ENCODE measurements at regions not wholly inside any gene's neighbourhood (a gene's known extent, or its start where the extent isn't known, plus 50 kb on each side); places are given as distances from the start of the nearest gene placed in this dataset.
"Not testable (repeated sequence)": the region's sequence is repeated elsewhere in the genome, so short reads cannot be mapped to it uniquely, and the experiment has no call there.

GRCh38 chr3:163707659-163708058, 1370.6 kb downstream of the SI start:
- H4K5ac ChIP-seq (ENCODE audit: low read length) = no peak overlapping the region
- H3K79me2 ChIP-seq (ENCODE audit: control insufficient read depth, insufficient read depth, low read length) = no peaks in the 10 kb centered on the region
- H3K18ac ChIP-seq (ENCODE audit: low read length) = no peak overlapping the region
- no peak overlapping the region for H2AK5ac ChIP-seq (ENCODE audit: low read length)
- H3K56ac ChIP-seq (ENCODE audit: low read length) = no peak overlapping the region
- H3K4me2 ChIP-seq (ENCODE audit: low read length) = no peak overlapping the region
- no peak for DNase-seq
- no peak overlapping the region for H2BK15ac ChIP-seq (replicated peaks; ENCODE audit: low read depth)
- H4K8ac ChIP-seq (ENCODE audit: low read depth, low read length) = no peak overlapping the region
- no peak overlapping the region for H3K4ac ChIP-seq (ENCODE audit: low read depth, low read length)
- H3K23ac ChIP-seq (ENCODE audit: low read length) = no peak overlapping the region
- H3K36me3 ChIP-seq (ENCODE audit: control insufficient read depth, insufficient read depth, low read length) = no peaks in the 10 kb centered on the region
- no peaks in the 10 kb centered on the region for H3K4me1 ChIP-seq (ENCODE audit: control insufficient read depth, low read depth, low read length)
- H3K27me3 ChIP-seq (ENCODE audit: insufficient read depth, low read length, poor library complexity) = no peaks in the 10 kb centered on the region
- H2BK120ac ChIP-seq (ENCODE audit: low read depth, low read length) = no peak overlapping the region
- no peak overlapping the region for H2BK5ac ChIP-seq (ENCODE audit: low read length)
- no peak overlapping the region for H3K27ac ChIP-seq (ENCODE audit: low read depth, low read length)
- H3K9ac ChIP-seq (ENCODE audit: low read length) = no peak overlapping the region
- H3K79me1 ChIP-seq (ENCODE audit: low read length) = no peaks in the 10 kb centered on the region
- no peak overlapping the region for H3K4me3 ChIP-seq (ENCODE audit: low read length)

- not testable (repeated sequence) for H3K18ac ChIP-seq (ENCODE audit: low read length); DNase-seq; H3K23ac ChIP-seq (ENCODE audit: low read length); H4K5ac ChIP-seq (ENCODE audit: low read length); H3K27me3 ChIP-seq (ENCODE audit: insufficient read depth, low read length, poor library complexity); H2BK120ac ChIP-seq (ENCODE audit: low read depth, low read length); H3K27ac ChIP-seq (ENCODE audit: low read depth, low read length); H3K56ac ChIP-seq (ENCODE audit: low read length); H3K4me3 ChIP-seq (ENCODE audit: low read length); H3K4ac ChIP-seq (ENCODE audit: low read depth, low read length); H3K4me2 ChIP-seq (ENCODE audit: low read length); H3K9ac ChIP-seq (ENCODE audit: low read length); H3K36me3 ChIP-seq (ENCODE audit: control insufficient read depth, insufficient read depth, low read length); H2BK5ac ChIP-seq (ENCODE audit: low read length); H3K79me2 ChIP-seq (ENCODE audit: control insufficient read depth, insufficient read depth, low read length); H2AK5ac ChIP-seq (ENCODE audit: low read length); H3K4me1 ChIP-seq (ENCODE audit: control insufficient read depth, low read depth, low read length); H2BK15ac ChIP-seq (replicated peaks; ENCODE audit: low read depth); H3K79me1 ChIP-seq (ENCODE audit: low read length); H4K8ac ChIP-seq (ENCODE audit: low read depth, low read length)
- WGBS (ENCODE audit: extremely low coverage, insufficient coverage, low lambda C conversion rate) = no CpG with 5 or more reads among the region's 5 CpGs
These were observed 1380.1 kb downstream of the SI start for GRCh38 chr3:163698221-163698620.

- H3K4me2 ChIP-seq (ENCODE audit: low read length) = no peak overlapping the region
- H3K36me3 ChIP-seq (ENCODE audit: control insufficient read depth, insufficient read depth, low read length) = no peaks in the 10 kb centered on the region
- H3K23ac ChIP-seq (ENCODE audit: low read length) = no peak overlapping the region
- WGBS (ENCODE audit: extremely low coverage, insufficient coverage, low lambda C conversion rate) = no CpG with 5 or more reads among the region's 1 CpG
- no peak overlapping the region for H4K8ac ChIP-seq (ENCODE audit: low read depth, low read length)
- no peaks in the 10 kb centered on the region for H3K4me1 ChIP-seq (ENCODE audit: control insufficient read depth, low read depth, low read length)
- no peak for DNase-seq
- H2BK5ac ChIP-seq (ENCODE audit: low read length) = no peak overlapping the region
- no peak overlapping the region for H3K4me3 ChIP-seq (ENCODE audit: low read length)
- no peak overlapping the region for H2AK5ac ChIP-seq (ENCODE audit: low read length)
- no peak overlapping the region for H3K9ac ChIP-seq (ENCODE audit: low read length)
- no peak overlapping the region for H3K56ac ChIP-seq (ENCODE audit: low read length)
- H3K18ac ChIP-seq (ENCODE audit: low read length) = no peak overlapping the region
- H3K79me2 ChIP-seq (ENCODE audit: control insufficient read depth, insufficient read depth, low read length) = no peaks in the 10 kb centered on the region
- no peaks in the 10 kb centered on the region for H3K79me1 ChIP-seq (ENCODE audit: low read length)
- no peak overlapping the region for H4K5ac ChIP-seq (ENCODE audit: low read length)
- H3K27ac ChIP-seq (ENCODE audit: low read depth, low read length) = no peak overlapping the region
- no peaks in the 10 kb centered on the region for H3K27me3 ChIP-seq (ENCODE audit: insufficient read depth, low read length, poor library complexity)
- no peak overlapping the region for H2BK15ac ChIP-seq (replicated peaks; ENCODE audit: low read depth)
- no peak overlapping the region for H3K4ac ChIP-seq (ENCODE audit: low read depth, low read length)
- H2BK120ac ChIP-seq (ENCODE audit: low read depth, low read length) = no peak overlapping the region
These were observed 1385.8 kb downstream of the SI start for GRCh38 chr3:163692494-163692893.

- no CpG with 5 or more reads among the region's 2 CpGs for WGBS (ENCODE audit: extremely low coverage, insufficient coverage, low lambda C conversion rate)
- H2BK120ac ChIP-seq (ENCODE audit: low read depth, low read length) = no peak overlapping the region
These were observed 1393.6 kb downstream of the SI start for GRCh38 chr3:163684651-163685050.

GRCh38 chr3:163672954-163673353, 1405.3 kb downstream of the SI start:
- H3K4ac ChIP-seq (ENCODE audit: low read depth, low read length) = no peak overlapping the region
- H3K79me2 ChIP-seq (ENCODE audit: control insufficient read depth, insufficient read depth, low read length) = no peaks in the 10 kb centered on the region
- H3K4me3 ChIP-seq (ENCODE audit: low read length) = no peak overlapping the region
- no peaks in the 10 kb centered on the region for H3K27me3 ChIP-seq (ENCODE audit: insufficient read depth, low read length, poor library complexity)
- H2AK5ac ChIP-seq (ENCODE audit: low read length) = no peak overlapping the region
- H2BK120ac ChIP-seq (ENCODE audit: low read depth, low read length) = no peak overlapping the region
- no peak overlapping the region for H3K4me2 ChIP-seq (ENCODE audit: low read length)
- no peak overlapping the region for H3K56ac ChIP-seq (ENCODE audit: low read length)
- H3K79me1 ChIP-seq (ENCODE audit: low read length) = no peaks in the 10 kb centered on the region
- no peak overlapping the region for H2BK15ac ChIP-seq (replicated peaks; ENCODE audit: low read depth)
- H4K8ac ChIP-seq (ENCODE audit: low read depth, low read length) = no peak overlapping the region
- no peak overlapping the region for H3K18ac ChIP-seq (ENCODE audit: low read length)
- no peak overlapping the region for H3K27ac ChIP-seq (ENCODE audit: low read depth, low read length)
- H2BK5ac ChIP-seq (ENCODE audit: low read length) = no peak overlapping the region
- DNase-seq = no peak
- no peak overlapping the region for H3K9ac ChIP-seq (ENCODE audit: low read length)
- no peak overlapping the region for H4K5ac ChIP-seq (ENCODE audit: low read length)
- H3K4me1 ChIP-seq (ENCODE audit: control insufficient read depth, low read depth, low read length) = no peaks in the 10 kb centered on the region
- H3K23ac ChIP-seq (ENCODE audit: low read length) = no peak overlapping the region
- no peaks in the 10 kb centered on the region for H3K36me3 ChIP-seq (ENCODE audit: control insufficient read depth, insufficient read depth, low read length)

More at GRCh38 chr3:163684651-163685050, 1393.6 kb downstream of the SI start:
- no peak overlapping the region for H3K23ac ChIP-seq (ENCODE audit: low read length)
- H3K79me1 ChIP-seq (ENCODE audit: low read length) = no peaks in the 10 kb centered on the region
- H3K56ac ChIP-seq (ENCODE audit: low read length) = no peak overlapping the region
- no peak overlapping the region for H3K4ac ChIP-seq (ENCODE audit: low read depth, low read length)
- no peaks in the 10 kb centered on the region for H3K36me3 ChIP-seq (ENCODE audit: control insufficient read depth, insufficient read depth, low read length)
- no peak overlapping the region for H2AK5ac ChIP-seq (ENCODE audit: low read length)
- no peaks in the 10 kb centered on the region for H3K4me1 ChIP-seq (ENCODE audit: control insufficient read depth, low read depth, low read length)
- H3K4me3 ChIP-seq (ENCODE audit: low read length) = no peak overlapping the region
- H2BK15ac ChIP-seq (replicated peaks; ENCODE audit: low read depth) = no peak overlapping the region
- H3K4me2 ChIP-seq (ENCODE audit: low read length) = no peak overlapping the region
- H3K79me2 ChIP-seq (ENCODE audit: control insufficient read depth, insufficient read depth, low read length) = no peaks in the 10 kb centered on the region
- no peak overlapping the region for H2BK5ac ChIP-seq (ENCODE audit: low read length)
- H4K8ac ChIP-seq (ENCODE audit: low read depth, low read length) = no peak overlapping the region
- H4K5ac ChIP-seq (ENCODE audit: low read length) = no peak overlapping the region
- no peak overlapping the region for H3K9ac ChIP-seq (ENCODE audit: low read length)
- H3K18ac ChIP-seq (ENCODE audit: low read length) = no peak overlapping the region
- no peak for DNase-seq
- H3K27me3 ChIP-seq (ENCODE audit: insufficient read depth, low read length, poor library complexity) = no peaks in the 10 kb centered on the region
- H3K27ac ChIP-seq (ENCODE audit: low read depth, low read length) = no peak overlapping the region

- Histone ChIP-seq H3K79me2 (ENCODE audit: control insufficient read depth, insufficient read depth, low read length) (no peaks in the 10 kb centered on the region), H3K27me3 (ENCODE audit: insufficient read depth, low read length, poor library complexity) (no peaks in the 10 kb centered on the region), H4K5ac (ENCODE audit: low read length) (no peak overlapping the region), H3K4me2 (ENCODE audit: low read length) (no peak overlapping the region), H4K8ac (ENCODE audit: low read depth, low read length) (no peak overlapping the region), H3K36me3 (ENCODE audit: control insufficient read depth, insufficient read depth, low read length) (no peaks in the 10 kb centered on the region), H2BK120ac (ENCODE audit: low read depth, low read length) (no peak overlapping the region), H3K9ac (ENCODE audit: low read length) (no peak overlapping the region), H3K18ac (ENCODE audit: low read length) (no peak overlapping the region), H2AK5ac (ENCODE audit: low read length) (no peak overlapping the region), H3K27ac (ENCODE audit: low read depth, low read length) (no peak overlapping the region), H3K4me3 (ENCODE audit: low read length) (no peak overlapping the region), H3K23ac (ENCODE audit: low read length) (no peak overlapping the region), H3K79me1 (ENCODE audit: low read length) (no peaks in the 10 kb centered on the region), H3K4me1 (ENCODE audit: control insufficient read depth, low read depth, low read length) (no peaks in the 10 kb centered on the region), H3K56ac (ENCODE audit: low read length) (no peak overlapping the region), H2BK15ac (replicated peaks; ENCODE audit: low read depth) (no peak overlapping the region), H3K4ac (ENCODE audit: low read depth, low read length) (no peak overlapping the region), H2BK5ac (ENCODE audit: low read length) (no peak overlapping the region)
- WGBS (ENCODE audit: extremely low coverage, insufficient coverage, low lambda C conversion rate) = no CpG with 5 or more reads among the region's 3 CpGs
- DNase-seq = peak; percentile 4
These were observed 1407.1 kb downstream of the SI start for GRCh38 chr3:163671201-163671600.

All from mesendoderm (in vitro differentiated cells).